Thyroid gland (tissue), 4 donors: ENCODE measurements at regions not wholly inside any gene's neighbourhood (a gene's known extent, or its start where the extent isn't known, plus 50 kb on each side); places are given as distances from the start of the nearest gene placed in this dataset.

ENCODE experiments used
- DNase-seq, 2 donors: peaks; one replicate each; pipeline ENCODE4 v3.0.0-alpha.2; 2019
- H3K27ac ChIP-seq, 3 donors: fragments of 200-600 bp; sonication (generic); 1 replicate in 2 of 3; 2 replicates in 1 of 3; pipeline ENCODE4 v1.5.1; 2016 to 2019; ENCODE audit warnings: mild to moderate bottlenecking in 1 of 3, moderate library complexity in 1 of 3
- H3K27me3 ChIP-seq: fragments of 200-600 bp; sonication (generic); one replicate; pipeline ENCODE4 v1.5.1; 2019
- H3K36me3 ChIP-seq, 2 donors: fragments of 200-600 bp; sonication (generic); one replicate each; pipeline ENCODE4 v1.5.1; 2016 to 2019
- H3K4me1 ChIP-seq, 2 donors: fragments of 200-600 bp; sonication (generic); one replicate each; pipeline ENCODE4 v1.5.1; 2017 to 2019
- H3K4me3 ChIP-seq, 3 donors: fragments of 200-600 bp; sonication (generic); replicated peaks in 1 of 3; 1 replicate in 2 of 3; 2 replicates in 1 of 3; pipeline ENCODE4 v1.5.1; 2016; ENCODE audit warnings: mild to moderate bottlenecking in 1 of 3
- H3K9me3 ChIP-seq: fragments of 200-600 bp; sonication (generic); one replicate; pipeline ENCODE4 v1.5.1; 2017
- CTCF ChIP-seq, 6 experiments: fragments of 200-600 bp in 3 of 6; fragments of 450-650 bp in 3 of 6; sonication (generic) in 3 of 6; IDR thresholded peaks; one replicate each; pipeline ENCODE4 v1.5.1; 2016 to 2019; ENCODE audit warnings: antibody characterized with exemption in 6 of 6, mild to moderate bottlenecking in 2 of 6, inconsistent platforms in 1 of 6, moderate library complexity in 1 of 6
- POLR2A ChIP-seq, 2 donors: fragments of 450-650 bp; IDR thresholded peaks; one replicate each; pipeline ENCODE4 v1.6.1; 2017; ENCODE audit warnings: antibody characterized with exemption in 2 of 2, mild to moderate bottlenecking in 2 of 2, moderate library complexity in 1 of 2
- WGBS, 2 donors: methylation state at CpG; one replicate each; pipeline ENCODE4 v1.1.5; 2017; 5-methylcytosine and 5-hydroxymethylcytosine counted together
- intact Hi-C: fragments of 100-400 bp; cut with DNase I; formaldehyde crosslinking; loops from one replicate; pipeline ENCODE4 v1.15.1; 2023

- Histone ChIP-seq H3K4me3 (no peak overlapping the region), H3K27me3 (no peaks in the 10 kb centered on the region), H3K27ac (no peak overlapping the region), H3K4me1 (no peaks in the 10 kb centered on the region), H3K36me3 (no peaks in the 10 kb centered on the region), H3K9me3 (no peaks in the 10 kb centered on the region)
- intact Hi-C loops: no loop called here
- no peak for DNase-seq
- no peak for TF ChIP-seq POLR2A (IDR thresholded peaks at IDR 0.05)
- TF ChIP-seq CTCF (IDR thresholded peaks at IDR 0.05): no peak
- WGBS, 2 donors: 85 to 88% methylated on average over 8 to 9 of the region's 9 CpGs
Measured at GRCh38 chr6:54614499-54615195, 231.9 kb upstream of the FAM83B start.

GRCh38 chr6:54617730-54618129, 228.8 kb upstream of the FAM83B start:
- WGBS, 2 donors: 38 to 72% methylated on average over 1 of the region's 1 CpG
- no peak overlapping the region for H3K27ac ChIP-seq

GRCh38 chr6:54618572-54618971, 228.0 kb upstream of the FAM83B start:
- Histone ChIP-seq H3K27ac (no peak overlapping the region), H3K4me3 (no peak overlapping the region), H3K4me1 (no peaks in the 10 kb centered on the region), H3K27me3 (no peaks in the 10 kb centered on the region), H3K9me3 (no peaks in the 10 kb centered on the region), H3K36me3 (no peaks in the 10 kb centered on the region)
- no peak for DNase-seq
- TF ChIP-seq POLR2A (IDR thresholded peaks at IDR 0.05) (no peak), CTCF (IDR thresholded peaks at IDR 0.05) (no peak)
- intact Hi-C loops: no loop called here

More at GRCh38 chr6:54617730-54618129, 228.8 kb upstream of the FAM83B start:
- H3K27me3 ChIP-seq: no peaks in the 10 kb centered on the region
- no peaks in the 10 kb centered on the region for H3K4me1 ChIP-seq
- no peak for DNase-seq
- H3K4me3 ChIP-seq: no peak overlapping the region
- TF ChIP-seq POLR2A (IDR thresholded peaks at IDR 0.05) (no peak), CTCF (IDR thresholded peaks at IDR 0.05) (no peak)
- no peaks in the 10 kb centered on the region for H3K9me3 ChIP-seq
- H3K36me3 ChIP-seq: no peaks in the 10 kb centered on the region
- intact Hi-C loops: no loop called here

- H3K27ac ChIP-seq: no peak overlapping the region
- H3K4me3 ChIP-seq: no peak overlapping the region
- no peaks in the 10 kb centered on the region for H3K36me3 ChIP-seq
- no peak for TF ChIP-seq CTCF (IDR thresholded peaks at IDR 0.05)
- no peak for TF ChIP-seq POLR2A (IDR thresholded peaks at IDR 0.05)
- no peaks in the 10 kb centered on the region for H3K27me3 ChIP-seq
- intact Hi-C loops: no loop called here
- 90 to 92% methylated on average over 2 of the region's 2 CpGs for WGBS, 2 donors
- no peaks in the 10 kb centered on the region for H3K4me1 ChIP-seq
- H3K9me3 ChIP-seq: no peaks in the 10 kb centered on the region
- no peak for DNase-seq
Measured at GRCh38 chr6:54619102-54619501, 227.5 kb upstream of the FAM83B start.

GRCh38 chr6:54621285-54621684, 225.3 kb upstream of the FAM83B start:
- no peak for DNase-seq
- intact Hi-C loops: no loop called here

More at GRCh38 chr6:54621285-54621684, 225.3 kb upstream of the FAM83B start:
- Histone ChIP-seq H3K36me3 (no peaks in the 10 kb centered on the region), H3K9me3 (no peaks in the 10 kb centered on the region), H3K4me3 (no peak overlapping the region), H3K27me3 (no peaks in the 10 kb centered on the region), H3K27ac (no peak overlapping the region), H3K4me1 (no peaks in the 10 kb centered on the region)
- no peak for TF ChIP-seq POLR2A (IDR thresholded peaks at IDR 0.05)
- TF ChIP-seq CTCF (IDR thresholded peaks at IDR 0.05): peak; percentile 18 to 49 (median 26)
